Keratinocyte (primary cell): ENCODE measurements at regions not wholly inside any gene's neighbourhood (a gene's known extent, or its start where the extent isn't known, plus 50 kb on each side); places are given as distances from the start of the nearest gene placed in this dataset.
"Not testable (repeated sequence)": the region's sequence is repeated elsewhere in the genome, so short reads cannot be mapped to it uniquely, and the experiment has no call there.

ENCODE experiments used
- DNase-seq: peaks from one replicate; pipeline ENCODE4 v3.0.0-alpha.2; 2011; ENCODE audit warnings: low read depth, missing footprints, low spot score
- FAIRE-seq: peaks from 2 replicates; lab custom pipeline; 2011; peaks lifted over from hg19 to GRCh38; lab: Jason Lieb, UNC
- H2AFZ ChIP-seq: 2 replicates; pipeline ENCODE4 v1.6.0; 2012; ENCODE audit warnings: low read length, control low read depth, inconsistent platforms; ENCODE audit not compliant: control insufficient read depth
- H3K27ac ChIP-seq: 2 replicates; pipeline ENCODE4 v1.5.1; 2011; ENCODE audit warnings: low read length; ENCODE audit not compliant: control insufficient read depth, insufficient read depth
- H3K27me3 ChIP-seq: 3 replicates; pipeline ENCODE4 v1.6.0; 2011; ENCODE audit warnings: low read length; ENCODE audit not compliant: control insufficient read depth, insufficient read depth; ENCODE audit errors: extremely low read depth
- H3K36me3 ChIP-seq, 2 experiments: 2 replicates in 1 of 2; 3 replicates in 1 of 2; pipeline ENCODE4 v1.5.1; 2011; ENCODE audit warnings: low read length in 2 of 2, mild to moderate bottlenecking in 1 of 2; ENCODE audit not compliant: control insufficient read depth in 2 of 2, insufficient read depth in 2 of 2; ENCODE audit errors: extremely low read depth in 1 of 2
- H3K4me1 ChIP-seq: 3 replicates; pipeline ENCODE4 v1.5.1; 2011; ENCODE audit warnings: low read length; ENCODE audit not compliant: control insufficient read depth, insufficient read depth; ENCODE audit errors: extremely low read depth
- H3K4me2 ChIP-seq: 3 replicates; pipeline ENCODE4 v1.6.0; 2011; ENCODE audit warnings: low read depth, low read length; ENCODE audit not compliant: control insufficient read depth, insufficient read depth; ENCODE audit errors: extremely low read depth
- H3K4me3 ChIP-seq, 3 experiments: fragments of 200-600 bp in 1 of 3; sonication (generic) in 1 of 3; 2 replicates in 2 of 3; 3 replicates in 1 of 3; pipeline ENCODE4 v1.5.1; 2011 to 2016; ENCODE audit warnings: low read length in 3 of 3, mild to moderate bottlenecking in 3 of 3, control low read depth in 2 of 3, inconsistent platforms in 1 of 3, low read depth in 1 of 3, mixed read lengths in 1 of 3, mixed run types in 1 of 3, moderate library complexity in 1 of 3; ENCODE audit not compliant: control insufficient read depth in 2 of 3, insufficient read depth in 2 of 3; ENCODE audit errors: extremely low read depth in 1 of 3
- H3K79me2 ChIP-seq: 2 replicates; pipeline ENCODE4 v1.6.0; 2012; ENCODE audit warnings: low read length; ENCODE audit not compliant: control insufficient read depth, insufficient read depth
- H3K9ac ChIP-seq: 3 replicates; pipeline ENCODE4 v1.6.0; 2011; ENCODE audit warnings: low read length; ENCODE audit not compliant: control insufficient read depth, insufficient read depth; ENCODE audit errors: extremely low read depth
- H3K9me1 ChIP-seq: 3 replicates; pipeline ENCODE4 v1.6.0; 2011; ENCODE audit warnings: low read length; ENCODE audit not compliant: control insufficient read depth, insufficient read depth; ENCODE audit errors: extremely low read depth
- H3K9me3 ChIP-seq: 2 replicates; pipeline ENCODE4 v1.5.1; 2012; ENCODE audit warnings: low read depth, low read length; ENCODE audit not compliant: control insufficient read depth
- H4K20me1 ChIP-seq: 3 replicates; pipeline ENCODE4 v1.6.0; 2011; ENCODE audit warnings: low read length; ENCODE audit not compliant: control insufficient read depth, insufficient read depth; ENCODE audit errors: extremely low read depth
- dilution Hi-C: fragments of 300-500 bp; cut with MboI; formaldehyde crosslinking; loops from one replicate; pipeline ENCODE4 v1.7.0; 2020; ENCODE audit warnings: low sequenced_read_pairs; ENCODE audit not compliant: extremely low pct_ligation_motif_present
- small RNA-seq, 3 experiments: library from RNA; depleted of rRNA; stranded (forward); fragments of <200 nt; gene quantifications; one replicate each; pipeline ENCODE3, GENCODE V24; 2012; ENCODE audit warnings: low read depth in 3 of 3, low replicate concordance in 1 of 3; ENCODE audit not compliant: insufficient read length in 3 of 3

DNA sequence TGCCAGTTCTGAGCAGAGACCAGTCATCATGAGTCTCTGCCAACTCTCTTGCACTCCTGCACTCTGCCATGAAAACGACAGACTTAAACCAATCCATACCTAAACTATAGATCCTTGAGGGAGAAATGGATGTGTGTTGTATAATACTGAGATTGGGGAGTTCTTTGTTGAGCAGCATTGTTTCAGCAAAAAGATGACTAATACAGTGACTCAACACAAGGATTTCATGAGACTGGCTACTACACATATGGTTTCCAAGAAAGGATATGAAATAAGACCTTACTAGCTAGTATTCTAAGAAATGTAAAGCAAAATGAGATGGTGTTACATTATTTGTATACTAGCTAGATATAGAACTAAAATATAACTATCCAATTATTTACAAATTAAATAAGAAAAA lies 53.5 kb upstream of the SEC22B start:
- H3K79me2 ChIP-seq, dilution Hi-C loops, H3K9me1 ChIP-seq, H3K36me3 ChIP-seq, H2AFZ ChIP-seq, FAIRE-seq, H3K27me3 ChIP-seq, DNase-seq, H3K9ac ChIP-seq, H3K4me1 ChIP-seq, H3K4me3 ChIP-seq, H3K9me3 ChIP-seq, H3K27ac ChIP-seq, H4K20me1 ChIP-seq, H3K4me2 ChIP-seq: not testable (repeated sequence)

Small RNA genes in the stretch of these regions (small RNA-seq; reads per million reads assigned to genes)
- gene RF00003 = 1.1 to 21.3 (median 10.3) reads per million in 3 experiments
